ENCODE measurements at regions not wholly inside any gene's neighbourhood (a gene's known extent, or its start where the extent isn't known, plus 50 kb on each side); places are given as distances from the start of the nearest gene placed in this dataset.
"Not testable (repeated sequence)": the region's sequence is repeated elsewhere in the genome, so short reads cannot be mapped to it uniquely, and the experiment has no call there.

GRCh38 chr15:60128710-60129109, 124.6 kb downstream of the FOXB1 start:
- intact Hi-C loops (cut with DNase I), result no loop called here
- DNase-seq, result no peak

GRCh38 chr15:60130398-60130797, 126.3 kb downstream of the FOXB1 start:
- intact Hi-C loops (cut with DNase I), result no loop called here
- no peak for DNase-seq

GRCh38 chr15:60130821-60131220, 126.7 kb downstream of the FOXB1 start:
- no peak for DNase-seq
- intact Hi-C loops (cut with DNase I), result no loop called here

GRCh38 chr15:60134609-60135008, 130.5 kb downstream of the FOXB1 start:
- intact Hi-C loops (cut with DNase I), result no loop called here
- no peak for DNase-seq

GRCh38 chr15:60135961-60136360, 131.8 kb downstream of the FOXB1 start:
- DNase-seq, result peak in 36 of 42 donors; percentile 6 to 79 (median 50)
- intact Hi-C loops (cut with DNase I), result no loop called here

- DNase-seq, result no peak
- intact Hi-C loops (cut with DNase I), result no loop called here
Observed at GRCh38 chr15:60137711-60138396, 133.7 kb downstream of the FOXB1 start.

GRCh38 chr15:60138397-60138968, 134.4 kb downstream of the FOXB1 start:
- intact Hi-C loops (cut with DNase I), result no loop called here
- DNase-seq, result no peak

- no peak for DNase-seq
- intact Hi-C loops (cut with DNase I), result no loop called here
Observed at GRCh38 chr15:60152386-60152785, 148.3 kb downstream of the FOXB1 start.

GRCh38 chr15:60154764-60155325, 150.7 kb downstream of the FOXB1 start:
- intact Hi-C loops (cut with DNase I), result no loop called here

GRCh38 chr15:60155661-60156060, 151.6 kb downstream of the FOXB1 start:
- DNase-seq, result no peak

More at GRCh38 chr15:60154764-60155325, 150.7 kb downstream of the FOXB1 start:
- no peak for DNase-seq

GRCh38 chr15:60160909-60161308, 156.8 kb downstream of the FOXB1 start:
- DNase-seq, result no peak
- intact Hi-C loops (cut with DNase I), result no loop called here

More at GRCh38 chr15:60155661-60156060, 151.6 kb downstream of the FOXB1 start:
- intact Hi-C loops (cut with DNase I), result no loop called here

GRCh38 chr15:60161704-60162103, 157.6 kb downstream of the FOXB1 start:
- intact Hi-C loops (cut with DNase I), result no loop called here
- no peak for DNase-seq

GRCh38 chr15:60162251-60162967, 158.3 kb downstream of the FOXB1 start:
- DNase-seq, result no peak
- intact Hi-C loops (cut with DNase I), result no loop called here

GRCh38 chr15:60162968-60163355, 158.9 kb downstream of the FOXB1 start:
- no peak for DNase-seq
- intact Hi-C loops (cut with DNase I), result no loop called here

- intact Hi-C loops (cut with DNase I), result no loop called here
- no peak for DNase-seq
Observed at GRCh38 chr15:60165111-60165510, 161.0 kb downstream of the FOXB1 start.

- intact Hi-C loops (cut with DNase I), result no loop called here
- no peak for DNase-seq
Observed at GRCh38 chr15:60172143-60172542, 168.0 kb downstream of the FOXB1 start.

- peak in 29 of 42 donors; percentile 4 to 66 (median 29) for DNase-seq
- intact Hi-C loops (cut with DNase I), result no loop called here
Observed at GRCh38 chr15:60179786-60180391, 175.8 kb downstream of the FOXB1 start.

GRCh38 chr15:60181957-60182356, 177.8 kb downstream of the FOXB1 start:
- intact Hi-C loops (cut with DNase I); DNase-seq: not testable (repeated sequence)

- DNase-seq, result no peak
- intact Hi-C loops (cut with DNase I), result no loop called here
Observed at GRCh38 chr15:60183366-60183765, 179.3 kb downstream of the FOXB1 start.

- intact Hi-C loops (cut with DNase I), result no loop called here
- DNase-seq, result no peak
Observed at GRCh38 chr15:60184579-60184978, 180.5 kb downstream of the FOXB1 start.

All from head of caudate nucleus (tissue), 42 donors.